A549 (cell line): ENCODE measurements at regions not wholly inside any gene's neighbourhood (a gene's known extent, or its start where the extent isn't known, plus 50 kb on each side); places are given as distances from the start of the nearest gene placed in this dataset.
A peak's percentile ranks its signal among the peaks of the same experiment; 100 is the strongest.

Source experiments
- ATAC-seq, 2 experiments: fragments of 200-7000 bp in 1 of 2; fragments of >200 bp in 1 of 2; cut with Nextera tagmentation in 1 of 2; cut with Tn5 transposase in 1 of 2; 3 replicates each; pipeline versions ENCODE4 v1.8.0 to v1.9.1; 2018 to 2020; ENCODE audit warnings: mild to moderate bottlenecking in 1 of 2, moderate library complexity in 1 of 2
- CTCF ChIA-PET: fragments of 300-600 bp; sonication (Branson Sonifier 250); formaldehyde crosslinking; extraction: SDS; loops from one replicate; lab custom pipeline; 2021; ENCODE audit warnings: antibody characterized with exemption, inconsistent platforms; lab: Yijun Ruan, JAX
- POLR2A ChIA-PET: fragments of 350-600 bp; formaldehyde crosslinking; extraction: SDS; loops from one replicate; lab custom pipeline; 2021; ENCODE audit warnings: antibody characterized with exemption, inconsistent platforms; lab: Yijun Ruan, JAX
- DNase-seq, 2 experiments: peaks; one replicate each; pipeline versions ENCODE4 v3.0.0 to v3.0.0-alpha.2; 2011 to 2016; ENCODE audit warnings: low read depth in 1 of 2, low spot score in 1 of 2
- FAIRE-seq: peaks from 2 replicates; lab custom pipeline; 2011; peaks lifted over from hg19 to GRCh38; lab: Jason Lieb, UNC
- H3K27ac ChIP-seq, 2 experiments: fragments of >200 bp; sonication (Bioruptor Twin); formaldehyde crosslinking; 3 replicates each; pipeline ENCODE4 v1.5.1; 2016 to 2017
- H3K4me1 ChIP-seq: fragments of >200 bp; sonication (Bioruptor Twin); formaldehyde crosslinking; 3 replicates; pipeline ENCODE4 v1.6.1; 2016
- H3K4me2 ChIP-seq: fragments of >200 bp; sonication (Bioruptor Twin); formaldehyde crosslinking; 3 replicates; pipeline ENCODE4 v1.6.1; 2016
- H3K4me3 ChIP-seq: fragments of >200 bp; sonication (Bioruptor Twin); formaldehyde crosslinking; 3 replicates; pipeline ENCODE4 v1.5.1; 2016
- H3K9me3 ChIP-seq: fragments of >200 bp; sonication (Bioruptor Twin); formaldehyde crosslinking; 3 replicates; pipeline ENCODE4 v1.6.1; 2016
- BHLHE40 ChIP-seq: IDR thresholded peaks from 2 replicates; pipeline ENCODE4 v1.6.1; 2012; ENCODE audit warnings: low read depth, low read length, inconsistent platforms
- CTCF ChIP-seq: fragments of >200 bp; sonication (Bioruptor Twin); formaldehyde crosslinking; IDR thresholded peaks from 3 replicates; pipeline ENCODE4 v1.5.1; 2016
- E2F6 ChIP-seq: IDR thresholded peaks from 2 replicates; pipeline ENCODE4 v1.6.1; 2012; ENCODE audit warnings: low read depth, borderline replicate concordance
- EP300 ChIP-seq, 2 experiments: fragments of >200 bp; sonication (Bioruptor Twin); formaldehyde crosslinking; IDR thresholded peaks; 2 replicates in 1 of 2; 3 replicates in 1 of 2; pipeline ENCODE4 v1.6.1; 2016 to 2017
- HMGXB4 ChIP-seq: fragments of 250-450 bp; sonication (Bioruptor Pico); IDR thresholded peaks from 2 replicates; pipeline ENCODE4 v1.5.0; 2021; ENCODE audit warnings: mild to moderate bottlenecking, moderate library complexity, borderline replicate concordance
- HOXA7 ChIP-seq: fragments of 250-450 bp; sonication (Bioruptor Pico); IDR thresholded peaks from 2 replicates; pipeline ENCODE4 v1.5.0; 2020; ENCODE audit warnings: mild to moderate bottlenecking, moderate library complexity
- JUN ChIP-seq, 2 experiments: fragments of >200 bp; sonication (Bioruptor Twin); formaldehyde crosslinking; IDR thresholded peaks; 2 replicates in 1 of 2; 3 replicates in 1 of 2; pipeline ENCODE4 v1.6.1; 2016 to 2017
- MAZ ChIP-seq: fragments of 150-350 bp; IDR thresholded peaks from 2 replicates; pipeline ENCODE4 v1.6.1; 2014; ENCODE audit warnings: antibody characterized with exemption, low read depth, low read length, borderline replicate concordance
- NFE2L2 ChIP-seq: fragments of 150-350 bp; conservative IDR thresholded peaks from 2 replicates; pipeline ENCODE4 v1.6.1; 2014; ENCODE audit warnings: low read length
- RAD21 ChIP-seq, 2 experiments: fragments of >200 bp in 1 of 2; sonication (Bioruptor Twin) in 1 of 2; formaldehyde crosslinking in 1 of 2; IDR thresholded peaks in 1 of 2; conservative IDR thresholded peaks in 1 of 2; 2 replicates in 1 of 2; 3 replicates in 1 of 2; pipeline ENCODE4 v1.6.1; 2012 to 2018; ENCODE audit warnings: inconsistent platforms in 1 of 2
- REST ChIP-seq: fragments of 200-600 bp; sonication (generic); IDR thresholded peaks from 2 replicates; pipeline ENCODE4 v1.6.1; 2016; ENCODE audit warnings: antibody characterized with exemption, mild to moderate bottlenecking, moderate library complexity
- SREBF2 ChIP-seq: fragments of 450-650 bp; IDR thresholded peaks from 2 replicates; pipeline ENCODE4 v1.6.1; 2014; ENCODE audit warnings: mild to moderate bottlenecking, moderate library complexity
- TFCP2L1 ChIP-seq: fragments of 250-450 bp; sonication (Bioruptor Pico); IDR thresholded peaks from 2 replicates; pipeline ENCODE4 v1.5.0; 2021; ENCODE audit warnings: mild to moderate bottlenecking
- TP53 ChIP-seq: fragments of 250-450 bp; sonication (Bioruptor Pico); IDR thresholded peaks from 2 replicates; pipeline ENCODE4 v1.5.0; 2021; ENCODE audit warnings: mild to moderate bottlenecking, moderate library complexity
- USF2 ChIP-seq: fragments of 450-650 bp; IDR thresholded peaks from 2 replicates; pipeline ENCODE4 v1.6.1; 2014; ENCODE audit warnings: antibody characterized with exemption
- WGBS: methylation state at CpG from one replicate; pipeline ENCODE4 v1.1.6; 2017; ENCODE audit errors: missing lambda C conversion rate; 5-methylcytosine and 5-hydroxymethylcytosine counted together

- FAIRE-seq (no peak), DNase-seq (no peak), ATAC-seq (no peak)
- no peak overlapping the region for H3K4me2 ChIP-seq
- no peaks in the 10 kb centered on the region for H3K9me3 ChIP-seq
- H3K27ac ChIP-seq = no peak overlapping the region
- ChIA-PET CTCF (no interaction called here), POLR2A (no interaction called here)
- H3K4me1 ChIP-seq = no peaks in the 10 kb centered on the region
- 85% methylated on average over 3 of the region's 3 CpGs for WGBS
- no peak overlapping the region for H3K4me3 ChIP-seq
- TF ChIP-seq REST = no peak
- TF ChIP-seq E2F6 = no peak
- no peak for TF ChIP-seq BHLHE40
- TF ChIP-seq USF2 = 0 out of 2 replicates have a peak, but pooled peaks have one; percentile 18
- no peak for TF ChIP-seq MAZ
- no peak for TF ChIP-seq JUN (IDR thresholded peaks at IDR 0.05)
Observed at GRCh38 chr1:91621360-91621759, 120.7 kb downstream of the CDC7 start.

- ATAC-seq = no peak
- H3K9me3 ChIP-seq = no peaks in the 10 kb centered on the region
Observed at GRCh38 chr1:91621907-91622306, 121.3 kb downstream of the CDC7 start.

More at GRCh38 chr1:91621907-91622306, 121.3 kb downstream of the CDC7 start:
- FAIRE-seq (no peak), DNase-seq (no peak)
- no peak for TF ChIP-seq EP300 (IDR thresholded peaks at IDR 0.05)
- TF ChIP-seq HMGXB4 (CRISPR knock-in tag) = no peak
- TF ChIP-seq SREBF2 = no peak
- no peak for TF ChIP-seq TP53
- TF ChIP-seq CTCF = no peak
- no peak for TF ChIP-seq NFE2L2
- no peak for TF ChIP-seq RAD21 (conservative IDR thresholded peaks at IDR 0.05 in 1 of 2, IDR thresholded peaks at IDR 0.05 in 1 of 2)
- TF ChIP-seq HOXA7 (CRISPR knock-in tag) = no peak
- TF ChIP-seq TFCP2L1 (CRISPR knock-in tag) = no peak
- ChIA-PET POLR2A (no interaction called here), CTCF (interaction anchor here (0.8 kb wide), 1 partner anchor 262 kb away, joined by 4 read pairs; no protein-coding TSS in a partner anchor)
- no peak overlapping the region for H3K4me3 ChIP-seq
- 97% methylated on average over 2 of the region's 2 CpGs for WGBS
- no peak overlapping the region for H3K27ac ChIP-seq
- no peaks in the 10 kb centered on the region for H3K4me1 ChIP-seq
- no peak overlapping the region for H3K4me2 ChIP-seq
